ENCODE measurements at regions not wholly inside any gene's neighbourhood (a gene's known extent, or its start where the extent isn't known, plus 50 kb on each side); places are given as distances from the start of the nearest gene placed in this dataset.

DNA sequence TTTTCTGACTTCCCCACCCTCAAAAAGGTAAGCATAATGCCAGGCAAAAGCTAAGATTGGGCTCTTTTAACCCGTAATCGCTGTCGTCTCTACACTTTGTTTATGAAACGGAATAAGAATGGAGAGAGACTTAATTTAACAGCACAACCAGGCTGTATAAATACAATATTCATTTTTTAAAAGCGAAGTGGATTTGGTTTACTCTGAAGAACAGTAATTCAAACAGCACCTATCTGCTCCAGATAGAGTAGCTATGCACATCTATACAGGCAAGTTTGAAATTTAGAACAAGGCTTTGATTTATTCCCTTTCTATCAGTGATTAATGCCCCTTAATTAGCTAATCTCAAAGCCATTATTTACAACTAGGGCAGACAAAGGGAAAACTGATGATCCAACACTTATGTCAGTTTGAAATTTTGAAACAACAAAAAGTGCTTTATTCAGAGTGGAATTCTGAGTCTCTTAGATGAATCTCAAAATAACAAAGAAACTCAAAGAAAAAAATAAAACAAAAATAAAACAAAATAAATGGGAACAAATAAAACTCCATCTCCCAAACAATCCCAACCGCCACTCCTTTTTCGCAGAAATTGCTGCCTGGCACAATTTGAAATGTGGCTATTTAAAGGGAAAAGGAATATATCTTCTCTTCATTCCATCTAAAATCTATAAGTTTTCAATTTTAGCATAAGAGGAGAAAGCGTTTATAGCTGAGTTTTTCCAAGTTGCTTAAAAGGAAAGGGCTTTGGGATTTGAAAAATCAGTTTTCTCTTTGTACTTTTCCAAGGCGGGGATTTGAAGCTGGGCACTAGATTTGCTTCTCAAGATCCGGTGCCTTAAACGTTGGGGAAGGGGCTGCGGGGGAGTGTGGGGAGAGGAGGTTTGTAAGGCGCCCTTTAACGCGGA lies 298.6 kb downstream of the PARP8 start:
- no peak overlapping the region for H3K4me3 ChIP-seq (replicated peaks; ENCODE audit: low read depth, low read length)
- DNase-seq (ENCODE audit: low read depth), result no peak
- TF ChIP-seq CTCF (IDR thresholded peaks at IDR 0.05; ENCODE audit: low read length, missing control alignments), result no peak

DNA sequence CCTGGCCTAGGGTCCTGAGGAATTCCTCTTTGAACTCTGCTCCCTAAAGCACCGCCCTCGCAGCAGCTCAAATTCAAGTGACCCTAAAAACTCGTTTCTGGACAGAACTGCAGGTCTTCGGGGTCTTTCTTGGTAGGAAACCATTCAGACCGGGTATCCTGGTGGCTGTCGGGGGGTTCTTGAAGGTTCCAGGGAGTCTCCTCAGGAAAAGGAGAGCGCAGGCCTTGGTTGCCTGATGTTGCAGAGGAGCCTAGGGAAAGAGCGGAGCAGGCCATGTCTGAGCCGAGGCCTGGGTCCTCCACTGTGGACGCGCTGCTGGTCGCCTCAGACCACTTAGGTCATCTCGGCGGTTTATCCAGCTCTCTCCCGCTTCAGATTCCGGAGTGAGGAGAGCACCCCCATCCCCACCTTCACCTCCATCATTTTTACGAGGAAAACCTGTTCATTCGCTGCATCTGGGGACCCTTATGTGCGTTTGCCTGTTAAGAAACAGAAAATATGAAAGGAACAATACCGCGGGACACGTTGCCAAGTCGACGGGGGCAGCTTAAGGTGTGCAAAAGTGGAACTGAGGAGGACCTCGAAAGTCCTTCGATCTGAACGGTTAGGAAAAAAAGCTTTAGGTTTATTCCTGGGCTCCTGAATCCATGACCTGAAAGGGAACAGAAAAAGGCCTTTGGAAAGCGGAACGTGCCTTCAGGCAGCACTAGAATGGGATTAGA lies 299.4 kb downstream of the PARP8 start:
- DNase-seq (ENCODE audit: low read depth), result no peak
- H3K4me3 ChIP-seq (replicated peaks; ENCODE audit: low read depth, low read length), result no peak overlapping the region
- no peak for TF ChIP-seq CTCF (IDR thresholded peaks at IDR 0.05; ENCODE audit: low read length, missing control alignments)

GRCh38 chr5:50967009-50967562 lies 300.6 kb downstream of the PARP8 start:
- H3K4me3 ChIP-seq (replicated peaks; ENCODE audit: low read depth, low read length), result no peak overlapping the region
- TF ChIP-seq CTCF (IDR thresholded peaks at IDR 0.05; ENCODE audit: low read length, missing control alignments), result no peak
- DNase-seq (ENCODE audit: low read depth), result no peak

DNA sequence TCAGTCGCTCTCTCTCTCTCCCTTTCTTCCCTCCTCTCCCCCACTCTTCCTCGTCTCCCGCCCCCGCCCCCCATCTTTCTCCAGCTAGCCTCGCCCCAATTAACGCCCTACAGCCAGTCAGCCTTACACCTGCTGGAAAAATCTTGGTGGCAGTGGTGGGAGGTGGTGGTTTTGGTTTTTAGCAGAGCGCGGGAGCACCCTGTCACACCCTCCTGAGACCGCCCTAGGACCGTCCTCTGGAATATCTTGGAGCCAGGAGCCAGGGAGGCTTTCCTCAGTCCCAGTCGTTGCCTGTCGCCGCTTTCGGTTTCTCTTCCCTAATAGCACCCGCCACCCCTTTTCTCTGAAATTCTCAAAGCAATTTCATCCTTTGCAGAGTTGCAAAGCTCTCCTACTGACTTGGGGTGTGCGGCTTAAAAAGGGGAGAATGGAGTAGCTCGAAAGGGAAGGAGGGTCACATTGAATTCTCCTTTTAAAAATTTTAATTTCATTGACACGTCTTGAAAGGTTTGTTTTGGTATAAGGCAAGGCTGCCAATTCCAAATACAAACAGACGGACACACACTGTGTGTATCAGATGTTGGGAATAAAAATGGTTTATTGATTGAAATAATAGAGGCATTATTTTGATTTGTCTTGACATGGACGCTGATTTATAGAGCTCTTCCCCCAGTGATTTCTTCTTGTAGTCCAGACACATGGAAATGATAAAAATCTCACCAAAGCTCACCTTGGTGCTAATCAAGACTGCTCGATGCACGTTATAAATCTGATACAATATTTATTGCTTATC lies 301.3 kb downstream of the PARP8 start:
- peak overlapping the region; percentile 7 for H3K4me3 ChIP-seq (replicated peaks; ENCODE audit: low read depth, low read length)
- no peak for TF ChIP-seq CTCF (IDR thresholded peaks at IDR 0.05; ENCODE audit: low read length, missing control alignments)
- DNase-seq (ENCODE audit: low read depth), result no peak

DNA sequence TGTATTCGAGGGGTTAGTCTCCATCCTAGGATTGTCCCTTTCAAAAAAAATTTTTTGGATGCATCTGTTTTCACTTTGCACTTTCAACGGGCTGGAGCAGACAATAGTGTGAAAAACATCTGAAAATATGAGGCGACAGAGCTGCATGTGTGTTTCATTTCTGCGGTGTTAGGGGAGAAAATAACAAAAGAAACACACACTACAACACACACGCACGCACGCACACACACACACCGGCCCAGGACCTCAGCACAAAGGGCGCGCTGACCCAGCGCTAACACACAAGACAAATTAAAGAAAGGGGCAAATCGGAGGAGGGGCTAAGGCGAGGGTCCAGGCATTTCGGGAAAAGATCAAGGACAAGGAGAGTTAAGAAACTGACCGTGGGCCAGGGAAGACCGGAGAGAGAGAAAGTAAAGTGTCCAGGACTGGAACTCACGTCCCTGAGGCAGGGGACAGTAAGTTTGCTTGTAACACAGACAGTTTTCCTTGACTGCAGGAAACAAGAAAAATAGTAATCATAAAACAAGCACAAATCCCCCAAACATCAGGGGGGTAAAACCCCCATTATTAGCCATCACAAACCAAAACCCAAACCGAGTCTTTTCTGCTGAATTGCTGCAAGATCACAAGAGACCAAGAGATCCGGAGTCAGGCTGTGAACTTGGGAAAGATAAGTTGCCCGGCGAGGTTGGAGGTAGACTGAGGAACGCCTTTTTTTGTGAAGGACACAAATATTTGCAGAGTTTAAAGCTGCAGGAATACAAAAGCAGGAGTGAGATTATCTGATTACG lies 302.1 kb downstream of the PARP8 start:
- H3K4me3 ChIP-seq (replicated peaks; ENCODE audit: low read depth, low read length), result no peak overlapping the region
- TF ChIP-seq CTCF (IDR thresholded peaks at IDR 0.05; ENCODE audit: low read length, missing control alignments), result no peak
- no peak for DNase-seq (ENCODE audit: low read depth)

Measured in fibroblast of pulmonary artery (primary cell).